Vagina (tissue), 2 donors: ENCODE measurements at regions not wholly inside any gene's neighbourhood (a gene's known extent, or its start where the extent isn't known, plus 50 kb on each side); places are given as distances from the start of the nearest gene placed in this dataset.

Experiments used
- POLR2A ChIP-seq, 2 donors: fragments of 450-650 bp; IDR thresholded peaks; one replicate each; pipeline ENCODE4 v1.6.1; 2017; ENCODE audit warnings: antibody characterized with exemption in 2 of 2, mild to moderate bottlenecking in 2 of 2, moderate library complexity in 2 of 2
- POLR2AphosphoS5 ChIP-seq, 2 donors: sonication (generic); formaldehyde crosslinking; IDR thresholded peaks; one replicate each; pipeline ENCODE4 v1.9.0; 2017; ENCODE audit warnings: antibody characterized with exemption in 2 of 2, mild to moderate bottlenecking in 2 of 2, low read depth in 1 of 2; ENCODE audit not compliant: insufficient read depth in 1 of 2
- TF ChIP-seq, protein P1 (sequence below), 3 experiments: fragments of 450-650 bp in 2 of 3; fragments of 200-600 bp in 1 of 3; sonication (generic) in 1 of 3; IDR thresholded peaks; one replicate each; pipeline ENCODE4 v1.5.1; 2017 to 2019; ENCODE audit warnings: antibody characterized with exemption in 3 of 3, mild to moderate bottlenecking in 2 of 3, moderate library complexity in 2 of 3

GRCh38 chr14:52150162-52150561 lies 81.3 kb upstream of the NID2 start:
- TF ChIP-seq, protein P1, sequence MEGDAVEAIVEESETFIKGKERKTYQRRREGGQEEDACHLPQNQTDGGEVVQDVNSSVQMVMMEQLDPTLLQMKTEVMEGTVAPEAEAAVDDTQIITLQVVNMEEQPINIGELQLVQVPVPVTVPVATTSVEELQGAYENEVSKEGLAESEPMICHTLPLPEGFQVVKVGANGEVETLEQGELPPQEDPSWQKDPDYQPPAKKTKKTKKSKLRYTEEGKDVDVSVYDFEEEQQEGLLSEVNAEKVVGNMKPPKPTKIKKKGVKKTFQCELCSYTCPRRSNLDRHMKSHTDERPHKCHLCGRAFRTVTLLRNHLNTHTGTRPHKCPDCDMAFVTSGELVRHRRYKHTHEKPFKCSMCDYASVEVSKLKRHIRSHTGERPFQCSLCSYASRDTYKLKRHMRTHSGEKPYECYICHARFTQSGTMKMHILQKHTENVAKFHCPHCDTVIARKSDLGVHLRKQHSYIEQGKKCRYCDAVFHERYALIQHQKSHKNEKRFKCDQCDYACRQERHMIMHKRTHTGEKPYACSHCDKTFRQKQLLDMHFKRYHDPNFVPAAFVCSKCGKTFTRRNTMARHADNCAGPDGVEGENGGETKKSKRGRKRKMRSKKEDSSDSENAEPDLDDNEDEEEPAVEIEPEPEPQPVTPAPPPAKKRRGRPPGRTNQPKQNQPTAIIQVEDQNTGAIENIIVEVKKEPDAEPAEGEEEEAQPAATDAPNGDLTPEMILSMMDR (IDR thresholded peaks at IDR 0.05), result no peak
- TF ChIP-seq POLR2A (IDR thresholded peaks at IDR 0.05), result no peak
- TF ChIP-seq POLR2AphosphoS5 (IDR thresholded peaks at IDR 0.05; ENCODE audit: insufficient read depth in 1 of 2, low read depth in 1 of 2), result no peak
